Activated B cell treated with CpG ODN at 0.5 μM for 24 hours (primary cell): ENCODE measurements at regions not wholly inside any gene's neighbourhood (a gene's known extent, or its start where the extent isn't known, plus 50 kb on each side); places are given as distances from the start of the nearest gene placed in this dataset.

Experiments
- ATAC-seq: fragments of 200-7000 bp; cut with Tn5 transposase; one replicate; pipeline ENCODE4 v1.10.0; 2021; ENCODE audit warnings: low read depth, mild to moderate bottlenecking, moderate library complexity
- CTCF ChIA-PET: fragments of 350-600 bp; sonication (Branson Sonifier 250); formaldehyde crosslinking; loops from one replicate; lab custom pipeline; 2021; ENCODE audit warnings: antibody characterized with exemption; lab: Charles Lee
- POLR2A ChIA-PET: fragments of 350-600 bp; sonication (Branson Sonifier 250); formaldehyde crosslinking; loops from one replicate; lab custom pipeline; 2021; ENCODE audit warnings: antibody characterized with exemption; lab: Charles Lee
- DNase-seq: peaks from one replicate; pipeline ENCODE4 v3.0.0; 2022
- H3K27ac Mint-ChIP-seq: one replicate; pipeline ENCODE4 v1.8.0; 2020; ENCODE audit warnings: mixed read lengths
- H3K27me3 Mint-ChIP-seq: one replicate; pipeline ENCODE4 v1.8.0; 2021; ENCODE audit warnings: mixed read lengths
- H3K36me3 Mint-ChIP-seq: one replicate; pipeline ENCODE4 v1.8.0; 2021; ENCODE audit warnings: low read depth, mixed read lengths
- H3K4me1 Mint-ChIP-seq: one replicate; pipeline ENCODE4 v1.8.0; 2021; ENCODE audit warnings: mixed read lengths
- H3K4me3 Mint-ChIP-seq: one replicate; pipeline ENCODE4 v1.8.0; 2020; ENCODE audit warnings: mild to moderate bottlenecking, mixed read lengths
- H3K9me3 Mint-ChIP-seq: one replicate; pipeline ENCODE4 v1.8.0; 2020; ENCODE audit warnings: mixed read lengths
- intact Hi-C: fragments of 100-400 bp; cut with micrococcal nuclease; formaldehyde crosslinking; loops from one replicate; pipeline ENCODE4 v1.15.1; 2024
- TF ChIP-seq, protein P1 (sequence below): fragments of 200-600 bp; IDR thresholded peaks from one replicate; pipeline ENCODE4 v1.8.0; 2022; ENCODE audit warnings: antibody characterized with exemption, mild to moderate bottlenecking

DNA sequence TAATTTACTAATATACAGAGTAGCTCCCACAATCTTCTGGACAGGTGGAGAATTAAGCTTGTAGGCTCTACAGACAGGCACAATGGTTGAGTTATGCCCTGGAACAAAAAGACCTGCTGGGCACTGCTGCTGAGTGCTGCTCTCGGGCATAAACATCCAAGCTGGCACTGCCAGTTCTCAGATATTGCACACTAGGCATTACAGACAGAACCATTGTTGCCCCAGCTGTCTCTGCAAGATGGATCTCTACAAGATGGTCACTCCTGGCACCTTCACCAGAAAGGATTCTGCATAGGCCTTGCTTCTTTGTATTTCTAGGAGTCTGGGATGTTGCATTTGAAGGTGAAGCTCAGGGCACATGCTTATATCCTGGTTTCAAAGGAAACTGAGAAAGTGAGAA lies 527.1 kb downstream of the STIM2 start:
- Mint-ChIP-seq H3K9me3 (no peaks in the 10 kb centered on the region), H3K4me3 (no peak overlapping the region), H3K27me3 (no peaks in the 10 kb centered on the region), H3K4me1 (no peaks in the 10 kb centered on the region), H3K36me3 (no peaks in the 10 kb centered on the region), H3K27ac (no peak overlapping the region)
- TF ChIP-seq, protein P1, sequence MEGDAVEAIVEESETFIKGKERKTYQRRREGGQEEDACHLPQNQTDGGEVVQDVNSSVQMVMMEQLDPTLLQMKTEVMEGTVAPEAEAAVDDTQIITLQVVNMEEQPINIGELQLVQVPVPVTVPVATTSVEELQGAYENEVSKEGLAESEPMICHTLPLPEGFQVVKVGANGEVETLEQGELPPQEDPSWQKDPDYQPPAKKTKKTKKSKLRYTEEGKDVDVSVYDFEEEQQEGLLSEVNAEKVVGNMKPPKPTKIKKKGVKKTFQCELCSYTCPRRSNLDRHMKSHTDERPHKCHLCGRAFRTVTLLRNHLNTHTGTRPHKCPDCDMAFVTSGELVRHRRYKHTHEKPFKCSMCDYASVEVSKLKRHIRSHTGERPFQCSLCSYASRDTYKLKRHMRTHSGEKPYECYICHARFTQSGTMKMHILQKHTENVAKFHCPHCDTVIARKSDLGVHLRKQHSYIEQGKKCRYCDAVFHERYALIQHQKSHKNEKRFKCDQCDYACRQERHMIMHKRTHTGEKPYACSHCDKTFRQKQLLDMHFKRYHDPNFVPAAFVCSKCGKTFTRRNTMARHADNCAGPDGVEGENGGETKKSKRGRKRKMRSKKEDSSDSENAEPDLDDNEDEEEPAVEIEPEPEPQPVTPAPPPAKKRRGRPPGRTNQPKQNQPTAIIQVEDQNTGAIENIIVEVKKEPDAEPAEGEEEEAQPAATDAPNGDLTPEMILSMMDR: no peak
- ChIA-PET POLR2A (no interaction called here), CTCF (no interaction called here)
- DNase-seq (no peak), ATAC-seq (no peak)
- intact Hi-C loops: no loop called here

DNA sequence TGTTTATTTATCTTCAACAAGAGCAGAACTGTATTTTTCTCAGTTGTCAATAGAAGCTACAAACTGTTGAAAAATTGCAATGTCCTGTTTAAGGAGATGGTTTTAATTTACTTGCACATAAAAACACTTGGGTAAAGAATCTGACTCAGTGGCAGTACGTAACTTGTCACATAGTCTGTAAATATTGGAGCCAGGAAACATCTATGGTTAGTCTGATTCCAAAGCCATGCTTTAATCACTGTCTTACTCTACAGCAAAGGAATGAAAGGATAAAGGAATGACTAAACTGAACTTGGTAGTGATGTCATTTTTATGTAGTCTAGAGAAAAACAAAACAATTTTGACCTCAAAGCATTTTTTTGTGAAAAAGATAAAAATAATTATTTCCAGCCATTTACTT lies 537.2 kb downstream of the STIM2 start:
- Mint-ChIP-seq H3K27me3 (no peaks in the 10 kb centered on the region), H3K4me3 (no peak overlapping the region), H3K36me3 (no peaks in the 10 kb centered on the region), H3K27ac (no peak overlapping the region), H3K4me1 (no peaks in the 10 kb centered on the region), H3K9me3 (peaks cover 5% of the 10 kb centered on the region)
- intact Hi-C loops: no loop called here
- CTCF ChIA-PET: no interaction called here
- no peak for ATAC-seq
- TF ChIP-seq, protein P1: no peak
- DNase-seq: no peak
- POLR2A ChIA-PET: no interaction called here

DNA sequence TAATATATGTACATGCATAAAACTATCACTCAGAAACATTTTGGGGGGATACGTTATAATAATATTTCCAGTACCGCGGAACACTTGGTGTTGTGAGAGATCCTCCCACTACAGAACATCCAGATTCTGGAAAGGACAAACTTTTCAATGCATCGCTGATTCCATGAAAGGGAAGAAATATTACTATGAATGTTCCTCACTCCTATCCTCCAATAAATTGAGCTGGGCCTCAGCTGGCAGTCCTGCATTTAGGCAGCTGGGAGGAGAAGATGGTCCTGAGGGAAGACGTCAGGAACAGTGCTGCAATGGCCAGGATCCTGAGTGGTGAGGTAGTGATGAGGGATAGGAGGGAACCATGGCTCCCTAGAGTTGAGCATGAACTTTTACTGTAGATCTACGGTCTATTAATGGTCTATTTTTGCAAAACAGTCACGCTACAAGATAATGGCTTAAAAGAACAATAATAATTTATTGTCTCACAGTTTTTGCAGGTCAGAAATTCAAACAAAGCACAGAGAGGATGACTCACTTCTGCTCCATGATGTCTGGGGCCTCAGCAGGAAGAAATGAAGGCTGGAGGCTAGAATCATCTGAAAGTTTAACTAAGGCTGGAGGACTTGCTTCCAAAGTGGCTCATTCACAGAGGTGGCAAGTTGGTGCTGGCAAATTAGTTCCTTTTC lies 538.1 kb downstream of the STIM2 start:
- Mint-ChIP-seq H3K4me1 (no peaks in the 10 kb centered on the region), H3K27me3 (no peaks in the 10 kb centered on the region), H3K9me3 (peaks cover 5% of the 10 kb centered on the region), H3K27ac (no peak overlapping the region), H3K36me3 (no peaks in the 10 kb centered on the region), H3K4me3 (no peak overlapping the region)
- ChIA-PET POLR2A (no interaction called here), CTCF (no interaction called here)
- intact Hi-C loops: no loop called here
- TF ChIP-seq, protein P1: no peak
- no peak for DNase-seq
- no peak for ATAC-seq

DNA sequence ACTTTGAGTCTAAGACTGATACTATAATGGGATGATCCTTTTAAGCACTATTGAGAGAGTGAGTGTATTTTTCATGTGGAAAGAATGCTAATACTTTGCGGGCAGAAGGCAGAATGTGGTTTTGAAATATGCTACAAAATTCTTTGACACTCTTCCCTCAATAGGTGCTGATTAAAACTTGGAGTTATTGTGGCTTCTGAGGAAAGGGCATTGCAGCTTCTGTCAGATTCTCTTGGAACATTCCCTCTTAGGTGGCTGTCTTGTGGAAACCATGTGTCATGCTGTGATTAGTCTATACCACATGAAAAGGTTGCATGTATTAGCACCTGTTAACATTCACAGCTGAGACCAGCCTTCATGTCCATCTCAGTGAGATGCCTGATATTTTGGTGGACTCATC lies 547.0 kb downstream of the STIM2 start:
- intact Hi-C loops: no loop called here
- H3K36me3 Mint-ChIP-seq: no peaks in the 10 kb centered on the region
- no peak overlapping the region for H3K27ac Mint-ChIP-seq
- ChIA-PET POLR2A (no interaction called here), CTCF (no interaction called here)
- no peak overlapping the region for H3K4me3 Mint-ChIP-seq
- no peaks in the 10 kb centered on the region for H3K27me3 Mint-ChIP-seq
- DNase-seq: no peak
- ATAC-seq: no peak
- H3K4me1 Mint-ChIP-seq: no peaks in the 10 kb centered on the region
- peaks cover 17% of the 10 kb centered on the region for H3K9me3 Mint-ChIP-seq
- TF ChIP-seq, protein P1: no peak

DNA sequence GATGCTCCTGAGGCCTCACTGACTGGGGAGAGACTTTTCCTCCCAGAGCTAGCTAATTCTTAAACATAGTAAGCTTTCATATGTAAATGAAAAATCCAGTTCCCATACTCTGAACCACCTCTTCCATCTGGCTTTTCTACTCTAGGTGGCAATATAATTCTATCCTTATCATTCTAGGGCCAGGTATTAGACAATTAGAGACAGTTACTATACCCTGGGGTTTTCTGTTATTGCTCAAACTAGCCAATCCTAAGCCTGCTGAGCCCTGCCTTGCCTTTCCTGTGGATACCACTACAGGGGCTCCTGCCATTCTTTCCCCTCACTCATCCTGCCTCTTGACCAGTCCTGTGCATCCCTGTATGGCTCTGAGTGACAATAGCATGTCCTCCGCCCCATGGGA lies 552.0 kb downstream of the STIM2 start:
- peaks cover 8% of the 10 kb centered on the region for H3K9me3 Mint-ChIP-seq
- H3K4me3 Mint-ChIP-seq: no peak overlapping the region
- ATAC-seq: no peak
- no peak overlapping the region for H3K27ac Mint-ChIP-seq
- CTCF ChIA-PET: no interaction called here
- DNase-seq: no peak
- H3K4me1 Mint-ChIP-seq: no peaks in the 10 kb centered on the region
- H3K36me3 Mint-ChIP-seq: no peaks in the 10 kb centered on the region
- POLR2A ChIA-PET: no interaction called here
- TF ChIP-seq, protein P1: no peak
- intact Hi-C loops: no loop called here
- no peaks in the 10 kb centered on the region for H3K27me3 Mint-ChIP-seq
